ENCODE measurements at regions not wholly inside any gene's neighbourhood (a gene's known extent, or its start where the extent isn't known, plus 50 kb on each side); places are given as distances from the start of the nearest gene placed in this dataset.

- Mint-ChIP-seq H3K36me3 (ENCODE audit: low read depth) (peaks cover 7% of the 10 kb centered on the region; the same call in 2 of the 3 replicates), H3K4me1 (peaks cover 3% of the 10 kb centered on the region; the same call in 1 of the 3 replicates), H3K27ac (no peak overlapping the region), H3K9me3 (peaks cover 9% of the 10 kb centered on the region; the same call in 2 of the 3 replicates), H3K27me3 (ENCODE audit: insufficient read depth, low read depth, poor library complexity) (no peaks in the 10 kb centered on the region), H3K4me3 (no peak overlapping the region)
- H2AFZ ChIP-seq: no peak overlapping the region
- TF ChIP-seq ZNF114 (CRISPR knock-in tag; IDR thresholded peaks at IDR 0.05): no peak
- TF ChIP-seq, protein P1, sequence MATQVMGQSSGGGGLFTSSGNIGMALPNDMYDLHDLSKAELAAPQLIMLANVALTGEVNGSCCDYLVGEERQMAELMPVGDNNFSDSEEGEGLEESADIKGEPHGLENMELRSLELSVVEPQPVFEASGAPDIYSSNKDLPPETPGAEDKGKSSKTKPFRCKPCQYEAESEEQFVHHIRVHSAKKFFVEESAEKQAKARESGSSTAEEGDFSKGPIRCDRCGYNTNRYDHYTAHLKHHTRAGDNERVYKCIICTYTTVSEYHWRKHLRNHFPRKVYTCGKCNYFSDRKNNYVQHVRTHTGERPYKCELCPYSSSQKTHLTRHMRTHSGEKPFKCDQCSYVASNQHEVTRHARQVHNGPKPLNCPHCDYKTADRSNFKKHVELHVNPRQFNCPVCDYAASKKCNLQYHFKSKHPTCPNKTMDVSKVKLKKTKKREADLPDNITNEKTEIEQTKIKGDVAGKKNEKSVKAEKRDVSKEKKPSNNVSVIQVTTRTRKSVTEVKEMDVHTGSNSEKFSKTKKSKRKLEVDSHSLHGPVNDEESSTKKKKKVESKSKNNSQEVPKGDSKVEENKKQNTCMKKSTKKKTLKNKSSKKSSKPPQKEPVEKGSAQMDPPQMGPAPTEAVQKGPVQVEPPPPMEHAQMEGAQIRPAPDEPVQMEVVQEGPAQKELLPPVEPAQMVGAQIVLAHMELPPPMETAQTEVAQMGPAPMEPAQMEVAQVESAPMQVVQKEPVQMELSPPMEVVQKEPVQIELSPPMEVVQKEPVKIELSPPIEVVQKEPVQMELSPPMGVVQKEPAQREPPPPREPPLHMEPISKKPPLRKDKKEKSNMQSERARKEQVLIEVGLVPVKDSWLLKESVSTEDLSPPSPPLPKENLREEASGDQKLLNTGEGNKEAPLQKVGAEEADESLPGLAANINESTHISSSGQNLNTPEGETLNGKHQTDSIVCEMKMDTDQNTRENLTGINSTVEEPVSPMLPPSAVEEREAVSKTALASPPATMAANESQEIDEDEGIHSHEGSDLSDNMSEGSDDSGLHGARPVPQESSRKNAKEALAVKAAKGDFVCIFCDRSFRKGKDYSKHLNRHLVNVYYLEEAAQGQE (IDR thresholded peaks at IDR 0.05; ENCODE audit: unreplicated experiment): no peak
- TF ChIP-seq, protein P2, sequence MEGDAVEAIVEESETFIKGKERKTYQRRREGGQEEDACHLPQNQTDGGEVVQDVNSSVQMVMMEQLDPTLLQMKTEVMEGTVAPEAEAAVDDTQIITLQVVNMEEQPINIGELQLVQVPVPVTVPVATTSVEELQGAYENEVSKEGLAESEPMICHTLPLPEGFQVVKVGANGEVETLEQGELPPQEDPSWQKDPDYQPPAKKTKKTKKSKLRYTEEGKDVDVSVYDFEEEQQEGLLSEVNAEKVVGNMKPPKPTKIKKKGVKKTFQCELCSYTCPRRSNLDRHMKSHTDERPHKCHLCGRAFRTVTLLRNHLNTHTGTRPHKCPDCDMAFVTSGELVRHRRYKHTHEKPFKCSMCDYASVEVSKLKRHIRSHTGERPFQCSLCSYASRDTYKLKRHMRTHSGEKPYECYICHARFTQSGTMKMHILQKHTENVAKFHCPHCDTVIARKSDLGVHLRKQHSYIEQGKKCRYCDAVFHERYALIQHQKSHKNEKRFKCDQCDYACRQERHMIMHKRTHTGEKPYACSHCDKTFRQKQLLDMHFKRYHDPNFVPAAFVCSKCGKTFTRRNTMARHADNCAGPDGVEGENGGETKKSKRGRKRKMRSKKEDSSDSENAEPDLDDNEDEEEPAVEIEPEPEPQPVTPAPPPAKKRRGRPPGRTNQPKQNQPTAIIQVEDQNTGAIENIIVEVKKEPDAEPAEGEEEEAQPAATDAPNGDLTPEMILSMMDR (conservative IDR thresholded peaks at IDR 0.05; ENCODE audit: low read depth in 2 of 2): no peak
- TF ChIP-seq EZH2phosphoT487 (IDR thresholded peaks at IDR 0.05; ENCODE audit: unreplicated experiment): no peak
- TF ChIP-seq, protein P3, sequence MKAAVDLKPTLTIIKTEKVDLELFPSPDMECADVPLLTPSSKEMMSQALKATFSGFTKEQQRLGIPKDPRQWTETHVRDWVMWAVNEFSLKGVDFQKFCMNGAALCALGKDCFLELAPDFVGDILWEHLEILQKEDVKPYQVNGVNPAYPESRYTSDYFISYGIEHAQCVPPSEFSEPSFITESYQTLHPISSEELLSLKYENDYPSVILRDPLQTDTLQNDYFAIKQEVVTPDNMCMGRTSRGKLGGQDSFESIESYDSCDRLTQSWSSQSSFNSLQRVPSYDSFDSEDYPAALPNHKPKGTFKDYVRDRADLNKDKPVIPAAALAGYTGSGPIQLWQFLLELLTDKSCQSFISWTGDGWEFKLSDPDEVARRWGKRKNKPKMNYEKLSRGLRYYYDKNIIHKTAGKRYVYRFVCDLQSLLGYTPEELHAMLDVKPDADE (IDR thresholded peaks at IDR 0.05): no peak
- TF ChIP-seq CREB1 (CRISPR knock-in tag; IDR thresholded peaks at IDR 0.05; ENCODE audit: low read depth): no peak
- no peak for TF ChIP-seq STAT1 (IDR thresholded peaks at IDR 0.05; ENCODE audit: unreplicated experiment)
- TF ChIP-seq ZNF331 (CRISPR knock-in tag; IDR thresholded peaks at IDR 0.05; ENCODE audit: low read depth): no peak
- no peak for TF ChIP-seq POLR2AphosphoS5 (IDR thresholded peaks at IDR 0.05; ENCODE audit: low read depth)
- TF ChIP-seq NANOG (IDR thresholded peaks at IDR 0.05; ENCODE audit: borderline replicate concordance): no peak
- no peak for TF ChIP-seq JUNB (IDR thresholded peaks at IDR 0.05; ENCODE audit: unreplicated experiment)
- TF ChIP-seq EZH2 (IDR thresholded peaks at IDR 0.05; ENCODE audit: low read depth, unreplicated experiment): no peak
- TF ChIP-seq, protein P4, sequence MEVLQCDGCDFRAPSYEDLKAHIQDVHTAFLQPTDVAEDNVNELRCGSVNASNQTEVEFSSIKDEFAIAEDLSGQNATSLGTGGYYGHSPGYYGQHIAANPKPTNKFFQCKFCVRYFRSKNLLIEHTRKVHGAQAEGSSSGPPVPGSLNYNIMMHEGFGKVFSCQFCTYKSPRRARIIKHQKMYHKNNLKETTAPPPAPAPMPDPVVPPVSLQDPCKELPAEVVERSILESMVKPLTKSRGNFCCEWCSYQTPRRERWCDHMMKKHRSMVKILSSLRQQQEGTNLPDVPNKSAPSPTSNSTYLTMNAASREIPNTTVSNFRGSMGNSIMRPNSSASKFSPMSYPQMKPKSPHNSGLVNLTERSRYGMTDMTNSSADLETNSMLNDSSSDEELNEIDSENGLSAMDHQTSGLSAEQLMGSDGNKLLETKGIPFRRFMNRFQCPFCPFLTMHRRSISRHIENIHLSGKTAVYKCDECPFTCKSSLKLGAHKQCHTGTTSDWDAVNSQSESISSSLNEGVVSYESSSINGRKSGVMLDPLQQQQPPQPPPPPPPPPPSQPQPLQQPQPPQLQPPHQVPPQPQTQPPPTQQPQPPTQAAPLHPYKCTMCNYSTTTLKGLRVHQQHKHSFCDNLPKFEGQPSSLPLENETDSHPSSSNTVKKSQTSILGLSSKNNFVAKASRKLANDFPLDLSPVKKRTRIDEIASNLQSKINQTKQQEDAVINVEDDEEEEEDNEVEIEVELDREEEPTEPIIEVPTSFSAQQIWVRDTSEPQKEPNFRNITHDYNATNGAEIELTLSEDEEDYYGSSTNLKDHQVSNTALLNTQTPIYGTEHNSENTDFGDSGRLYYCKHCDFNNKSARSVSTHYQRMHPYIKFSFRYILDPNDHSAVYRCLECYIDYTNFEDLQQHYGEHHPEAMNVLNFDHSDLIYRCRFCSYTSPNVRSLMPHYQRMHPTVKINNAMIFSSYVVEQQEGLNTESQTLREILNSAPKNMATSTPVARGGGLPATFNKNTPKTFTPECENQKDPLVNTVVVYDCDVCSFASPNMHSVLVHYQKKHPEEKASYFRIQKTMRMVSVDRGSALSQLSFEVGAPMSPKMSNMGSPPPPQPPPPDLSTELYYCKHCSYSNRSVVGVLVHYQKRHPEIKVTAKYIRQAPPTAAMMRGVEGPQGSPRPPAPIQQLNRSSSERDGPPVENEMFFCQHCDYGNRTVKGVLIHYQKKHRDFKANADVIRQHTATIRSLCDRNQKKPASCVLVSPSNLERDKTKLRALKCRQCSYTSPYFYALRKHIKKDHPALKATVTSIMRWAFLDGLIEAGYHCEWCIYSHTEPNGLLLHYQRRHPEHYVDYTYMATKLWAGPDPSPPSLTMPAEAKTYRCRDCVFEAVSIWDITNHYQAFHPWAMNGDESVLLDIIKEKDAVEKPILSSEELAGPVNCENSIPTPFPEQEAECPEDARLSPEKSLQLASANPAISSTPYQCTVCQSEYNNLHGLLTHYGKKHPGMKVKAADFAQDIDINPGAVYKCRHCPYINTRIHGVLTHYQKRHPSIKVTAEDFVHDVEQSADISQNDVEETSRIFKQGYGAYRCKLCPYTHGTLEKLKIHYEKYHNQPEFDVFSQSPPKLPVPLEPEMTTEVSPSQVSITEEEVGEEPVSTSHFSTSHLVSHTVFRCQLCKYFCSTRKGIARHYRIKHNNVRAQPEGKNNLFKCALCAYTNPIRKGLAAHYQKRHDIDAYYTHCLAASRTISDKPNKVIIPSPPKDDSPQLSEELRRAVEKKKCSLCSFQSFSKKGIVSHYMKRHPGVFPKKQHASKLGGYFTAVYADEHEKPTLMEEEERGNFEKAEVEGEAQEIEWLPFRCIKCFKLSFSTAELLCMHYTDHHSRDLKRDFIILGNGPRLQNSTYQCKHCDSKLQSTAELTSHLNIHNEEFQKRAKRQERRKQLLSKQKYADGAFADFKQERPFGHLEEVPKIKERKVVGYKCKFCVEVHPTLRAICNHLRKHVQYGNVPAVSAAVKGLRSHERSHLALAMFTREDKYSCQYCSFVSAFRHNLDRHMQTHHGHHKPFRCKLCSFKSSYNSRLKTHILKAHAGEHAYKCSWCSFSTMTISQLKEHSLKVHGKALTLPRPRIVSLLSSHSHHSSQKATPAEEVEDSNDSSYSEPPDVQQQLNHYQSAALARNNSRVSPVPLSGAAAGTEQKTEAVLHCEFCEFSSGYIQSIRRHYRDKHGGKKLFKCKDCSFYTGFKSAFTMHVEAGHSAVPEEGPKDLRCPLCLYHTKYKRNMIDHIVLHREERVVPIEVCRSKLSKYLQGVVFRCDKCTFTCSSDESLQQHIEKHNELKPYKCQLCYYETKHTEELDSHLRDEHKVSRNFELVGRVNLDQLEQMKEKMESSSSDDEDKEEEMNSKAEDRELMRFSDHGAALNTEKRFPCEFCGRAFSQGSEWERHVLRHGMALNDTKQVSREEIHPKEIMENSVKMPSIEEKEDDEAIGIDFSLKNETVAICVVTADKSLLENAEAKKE (CRISPR knock-in tag; IDR thresholded peaks at IDR 0.05): no peak
- DNase-seq (ENCODE audit: low spot score) (no peak), ATAC-seq (no peak)
- H3K79me2 ChIP-seq (replicated peaks; ENCODE audit: insufficient read depth): no peaks in the 10 kb centered on the region
- H3K27ac ChIP-seq (ENCODE audit: low read depth): no peak overlapping the region
- H3K36me3 ChIP-seq (ENCODE audit: insufficient read depth): no peaks in the 10 kb centered on the region
- H4K20me1 ChIP-seq (replicated peaks; ENCODE audit: insufficient read depth): no peaks in the 10 kb centered on the region
- no peak overlapping the region for H3K4me3 ChIP-seq
- H3K4me1 ChIP-seq (ENCODE audit: insufficient read depth): no peaks in the 10 kb centered on the region
- no peaks in the 10 kb centered on the region for H3K27me3 ChIP-seq (ENCODE audit: insufficient read depth)
- no peaks in the 10 kb centered on the region for H3F3A ChIP-seq (replicated peaks; ENCODE audit: low read depth)
- H3K9me2 ChIP-seq (ENCODE audit: insufficient read depth): no peaks in the 10 kb centered on the region
- H3K4me2 ChIP-seq: no peak overlapping the region
These were observed 466.3 kb downstream of the HAPSTR1 start for GRCh38 chr16:9557713-9558112.
